ENCODE measurements at regions not wholly inside any gene's neighbourhood (a gene's known extent, or its start where the extent isn't known, plus 50 kb on each side); places are given as distances from the start of the nearest gene placed in this dataset.

DNA sequence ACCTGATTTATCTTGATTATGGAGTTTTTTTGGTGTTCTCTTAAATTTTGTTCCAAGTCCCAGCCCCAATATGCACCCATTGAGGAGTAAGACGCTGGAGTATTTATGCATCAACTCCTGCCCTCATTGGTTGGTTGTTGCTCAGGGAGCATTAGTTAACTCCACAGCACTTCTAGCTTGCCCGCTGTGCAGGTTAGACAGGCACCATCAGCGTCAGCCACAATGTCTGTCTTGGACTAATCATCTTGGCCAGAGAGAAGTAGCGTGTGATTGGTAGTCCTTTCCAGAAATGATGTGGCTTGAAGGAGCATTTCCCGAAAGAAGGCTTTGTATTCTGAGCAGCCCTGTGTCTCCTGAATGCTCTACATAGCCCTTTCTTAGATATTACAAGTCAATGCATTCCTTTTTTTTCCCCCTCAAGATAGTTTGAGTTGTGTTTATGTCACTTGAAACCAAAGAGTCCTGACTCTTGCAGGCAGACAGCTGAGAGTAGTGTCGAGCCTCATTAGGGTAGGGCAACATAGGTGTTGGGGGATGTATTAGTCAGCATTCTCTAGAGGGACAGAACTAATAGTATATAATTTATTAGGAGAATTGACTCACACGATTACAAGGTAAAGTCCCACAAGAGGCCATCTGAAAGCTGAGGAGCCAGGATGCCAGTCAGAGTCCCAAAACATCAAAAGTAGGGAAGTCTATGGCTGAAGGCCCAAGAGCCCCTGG lies 94.6 kb upstream of the RCN1 start:
- H3K9me3 ChIP-seq (ENCODE audit: insufficient read depth in 2 of 2, low read depth in 1 of 2, low read length in 1 of 2) = no peaks in the 10 kb centered on the region
- H4K91ac ChIP-seq (replicated peaks; ENCODE audit: insufficient read length, low read length) = no peak overlapping the region
- no peak overlapping the region for H2BK15ac ChIP-seq (ENCODE audit: low read length)
- H3K36me3 ChIP-seq (ENCODE audit: control insufficient read depth in 2 of 4, insufficient read depth in 4 of 4, low read length in 3 of 4) = no peaks in the 10 kb centered on the region
- no peak overlapping the region for H3K4me2 ChIP-seq (ENCODE audit: insufficient read depth in 1 of 2, low read depth in 2 of 2, low read length in 2 of 2)
- no peaks in the 10 kb centered on the region for H4K20me1 ChIP-seq (replicated peaks in 1 of 2; ENCODE audit: control insufficient read depth in 1 of 2, insufficient read depth in 2 of 2, low read length in 2 of 2)
- 84% methylated on average over 7 of the region's 7 CpGs; no CpG with 5 or more reads in 1 of the 2 experiments for WGBS, 2 experiments (ENCODE audit: extremely low coverage in 1 of 2, insufficient coverage in 1 of 2, insufficient read length in 1 of 2, insufficient replicate concordance in 2 of 2, low coverage in 1 of 2, low lambda C conversion rate in 2 of 2, missing lambda C conversion rate in 1 of 2)
- no peak overlapping the region for H3K27ac ChIP-seq (ENCODE audit: low read depth, low read length)
- no peak overlapping the region for H4K8ac ChIP-seq (ENCODE audit: extremely low read depth, insufficient read depth, low read length)
- H3K18ac ChIP-seq (ENCODE audit: extremely low read depth, low read length) = no peak overlapping the region
- H3K23me2 ChIP-seq (ENCODE audit: low read depth, low read length) = no peaks in the 10 kb centered on the region
- H2BK12ac ChIP-seq (ENCODE audit: low read depth, low read length) = no peak overlapping the region
- H3K79me2 ChIP-seq (ENCODE audit: control insufficient read depth in 1 of 2, insufficient read depth in 2 of 2, low read length in 2 of 2) = no peaks in the 10 kb centered on the region
- H2AK5ac ChIP-seq (ENCODE audit: low read depth, low read length) = no peak overlapping the region
- CTCF ChIA-PET (ENCODE audit: partially characterized antibody) = interaction anchor here (0.9 to 3.9 kb wide), 4 partner anchors 8 to 179 kb away, joined by 3 to 12 read pairs (median 6); no protein-coding TSS in a partner anchor
- no peaks in the 10 kb centered on the region for H3K27me3 ChIP-seq (replicated peaks in 1 of 4; ENCODE audit: control insufficient read depth in 3 of 4, extremely low read depth in 1 of 4, insufficient read depth in 3 of 4, low read length in 3 of 4)
- no peak overlapping the region for H4K5ac ChIP-seq (ENCODE audit: insufficient read length, low read depth, low read length)
- H3K14ac ChIP-seq (ENCODE audit: insufficient read length) = no peak overlapping the region
- no peaks in the 10 kb centered on the region for H3K4me1 ChIP-seq (replicated peaks in 1 of 4; ENCODE audit: control insufficient read depth in 3 of 4, insufficient read depth in 4 of 4, low read length in 3 of 4)
- H2BK20ac ChIP-seq (ENCODE audit: low read length) = no peak overlapping the region
- no peak overlapping the region for H2AFZ ChIP-seq (ENCODE audit: low read length)
- no peak overlapping the region for H3K4ac ChIP-seq (replicated peaks; ENCODE audit: insufficient read length, low read depth, low read length)
- DNase-seq (ENCODE audit: low read depth in 1 of 2, low spot score in 2 of 2) (no peak), FAIRE-seq (no peak)
- no peak overlapping the region for H2BK120ac ChIP-seq (replicated peaks; ENCODE audit: low read depth, low read length)
- no peak overlapping the region for H3K9ac ChIP-seq (replicated peaks in 1 of 4; ENCODE audit: extremely low read depth in 1 of 4, low read depth in 3 of 4, low read length in 3 of 4)
- no peak overlapping the region for H2BK5ac ChIP-seq (ENCODE audit: low read depth, low read length)
- H3K4me3 ChIP-seq (ENCODE audit: extremely low read depth in 1 of 4, insufficient read depth in 2 of 4, low read depth in 3 of 4, low read length in 4 of 4) = no peak overlapping the region
- POLR2A ChIA-PET (ENCODE audit: partially characterized antibody) = no interaction called here
- no peak overlapping the region for H3K56ac ChIP-seq (replicated peaks; ENCODE audit: insufficient read length, low read depth, low read length)
- no peaks in the 10 kb centered on the region for H3K79me1 ChIP-seq (ENCODE audit: low read depth, low read length)
- H3K23ac ChIP-seq (ENCODE audit: insufficient read length) = no peak overlapping the region
- TF ChIP-seq BCL11A (IDR thresholded peaks at IDR 0.05; ENCODE audit: low read depth in 2 of 2, low read length in 2 of 2) (no peak), RBBP5 (IDR thresholded peaks at IDR 0.05; ENCODE audit: borderline replicate concordance, low read depth, low read length) (no peak), EGR1 (IDR thresholded peaks at IDR 0.05; ENCODE audit: borderline replicate concordance, low read depth, low read length) (no peak), HDAC6 (IDR thresholded peaks at IDR 0.05; ENCODE audit: low read depth, low read length) (no peak), KDM5A (IDR thresholded peaks at IDR 0.05; ENCODE audit: low read length) (no peak), SP2 (IDR thresholded peaks at IDR 0.05; ENCODE audit: low read length) (no peak), TCF12 (IDR thresholded peaks at IDR 0.05; ENCODE audit: low read depth, low read length) (no peak), KDM4A (IDR thresholded peaks at IDR 0.05; ENCODE audit: low read depth, low read length, severe bottlenecking) (no peak)
- TF ChIP-seq, protein P1, sequence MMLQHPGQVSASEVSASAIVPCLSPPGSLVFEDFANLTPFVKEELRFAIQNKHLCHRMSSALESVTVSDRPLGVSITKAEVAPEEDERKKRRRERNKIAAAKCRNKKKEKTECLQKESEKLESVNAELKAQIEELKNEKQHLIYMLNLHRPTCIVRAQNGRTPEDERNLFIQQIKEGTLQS (IDR thresholded peaks at IDR 0.05; ENCODE audit: insufficient read depth, low read depth, low read length) = no peak
- TF ChIP-seq, protein P2, sequence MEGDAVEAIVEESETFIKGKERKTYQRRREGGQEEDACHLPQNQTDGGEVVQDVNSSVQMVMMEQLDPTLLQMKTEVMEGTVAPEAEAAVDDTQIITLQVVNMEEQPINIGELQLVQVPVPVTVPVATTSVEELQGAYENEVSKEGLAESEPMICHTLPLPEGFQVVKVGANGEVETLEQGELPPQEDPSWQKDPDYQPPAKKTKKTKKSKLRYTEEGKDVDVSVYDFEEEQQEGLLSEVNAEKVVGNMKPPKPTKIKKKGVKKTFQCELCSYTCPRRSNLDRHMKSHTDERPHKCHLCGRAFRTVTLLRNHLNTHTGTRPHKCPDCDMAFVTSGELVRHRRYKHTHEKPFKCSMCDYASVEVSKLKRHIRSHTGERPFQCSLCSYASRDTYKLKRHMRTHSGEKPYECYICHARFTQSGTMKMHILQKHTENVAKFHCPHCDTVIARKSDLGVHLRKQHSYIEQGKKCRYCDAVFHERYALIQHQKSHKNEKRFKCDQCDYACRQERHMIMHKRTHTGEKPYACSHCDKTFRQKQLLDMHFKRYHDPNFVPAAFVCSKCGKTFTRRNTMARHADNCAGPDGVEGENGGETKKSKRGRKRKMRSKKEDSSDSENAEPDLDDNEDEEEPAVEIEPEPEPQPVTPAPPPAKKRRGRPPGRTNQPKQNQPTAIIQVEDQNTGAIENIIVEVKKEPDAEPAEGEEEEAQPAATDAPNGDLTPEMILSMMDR (IDR thresholded peaks at IDR 0.05; ENCODE audit: control extremely low read depth in 1 of 3, insufficient read depth in 1 of 3, low read depth in 1 of 3, low read length in 3 of 3) = no peak

All from H1 (cell line).